ENCODE measurements at regions not wholly inside any gene's neighbourhood (a gene's known extent, or its start where the extent isn't known, plus 50 kb on each side); places are given as distances from the start of the nearest gene placed in this dataset.

- H3K4ac ChIP-seq (ENCODE audit: low read depth, low read length) = no peak overlapping the region
- no peak overlapping the region for H2BK15ac ChIP-seq (ENCODE audit: low read depth, low read length)
- no peak overlapping the region for H2BK5ac ChIP-seq (ENCODE audit: insufficient read length, low read length)
- H2BK120ac ChIP-seq (ENCODE audit: low read depth, low read length, poor library complexity, severe bottlenecking) = no peak overlapping the region
- no peak overlapping the region for H3K4me2 ChIP-seq (ENCODE audit: insufficient read depth, insufficient read length, low read length)
- H2BK12ac ChIP-seq (ENCODE audit: insufficient read length, low read depth, low read length) = no peak overlapping the region
- H3K27me3 ChIP-seq (ENCODE audit: insufficient read depth, low read length) = no peaks in the 10 kb centered on the region
- H3K23me2 ChIP-seq (ENCODE audit: insufficient read length, low read depth, low read length, poor library complexity, severe bottlenecking) = no peaks in the 10 kb centered on the region
- H3K27me3 Mint-ChIP-seq (ENCODE audit: low read depth) = no peaks in the 10 kb centered on the region
- H4K20me1 ChIP-seq (ENCODE audit: control insufficient read depth, insufficient read depth, insufficient read length) = no peaks in the 10 kb centered on the region
- H2AFZ ChIP-seq (ENCODE audit: low read length) = no peak overlapping the region
- no peaks in the 10 kb centered on the region for H3K9me3 Mint-ChIP-seq
- no peak overlapping the region for H3K23ac ChIP-seq (ENCODE audit: insufficient read length, low read depth, low read length)
- no peaks in the 10 kb centered on the region for H3K79me1 ChIP-seq (ENCODE audit: insufficient read depth, low read depth, low read length, poor library complexity, severe bottlenecking)
- no peak overlapping the region for H2AK5ac ChIP-seq (ENCODE audit: insufficient read length, low read length)
- no peaks in the 10 kb centered on the region for H3K79me2 ChIP-seq (ENCODE audit: insufficient read depth, low read length)
- no peaks in the 10 kb centered on the region for H3K9me3 ChIP-seq (ENCODE audit: control insufficient read depth, low read depth, low read length)
- H2BK20ac ChIP-seq (ENCODE audit: low read depth, low read length, poor library complexity, severe bottlenecking) = no peak overlapping the region
- WGBS (ENCODE audit: extremely low coverage, insufficient read length, low lambda C conversion rate) = no CpG with 5 or more reads among the region's 4 CpGs
- no peak overlapping the region for H3K18ac ChIP-seq (ENCODE audit: insufficient read length, low read depth, low read length)
- no peak overlapping the region for H3K9ac ChIP-seq (ENCODE audit: extremely low read depth, insufficient read length, low read length)
- H3K4me3 Mint-ChIP-seq = no peak overlapping the region
- H4K91ac ChIP-seq (ENCODE audit: insufficient read length, low read depth, low read length) = no peak overlapping the region
- H3K4me1 Mint-ChIP-seq = peaks cover 5% of the 10 kb centered on the region in 2 experiments; a peak in 3 of 4 replicates
- TF ChIP-seq CTCF (conservative IDR thresholded peaks at IDR 0.05) = no peak
- no peak overlapping the region for H3K56ac ChIP-seq (ENCODE audit: insufficient read length, low read depth, low read length)
- DNase-seq = no peak
- H4K8ac ChIP-seq (replicated peaks; ENCODE audit: insufficient read length, low read depth, low read length) = no peak overlapping the region
- H3K14ac ChIP-seq (ENCODE audit: insufficient read depth, low read length) = no peak overlapping the region
- H3K4me1 ChIP-seq (ENCODE audit: insufficient read depth, low read length) = no peaks in the 10 kb centered on the region
- H3K36me3 Mint-ChIP-seq (ENCODE audit: insufficient read depth in 1 of 3, low read depth in 3 of 3) = no peaks in the 10 kb centered on the region
- H3K27ac Mint-ChIP-seq = peak overlapping the region in 1 of 3 experiments; percentile 2; a peak in 2 of 7 replicates
- H3T11ph ChIP-seq (ENCODE audit: low read length) = no peak overlapping the region
- H3K27ac ChIP-seq (ENCODE audit: insufficient read length, low read depth, low read length) = no peak overlapping the region
- H4K5ac ChIP-seq (ENCODE audit: insufficient read length, low read depth, low read length) = no peak overlapping the region
Measured at GRCh38 chr6:120279466-120280167, 930.1 kb upstream of the MAN1A1 start.

Measured in H9 (cell line).